Panc1 (cell line): ENCODE measurements at regions not wholly inside any gene's neighbourhood (a gene's known extent, or its start where the extent isn't known, plus 50 kb on each side); places are given as distances from the start of the nearest gene placed in this dataset.

Experiments used
- ATAC-seq: fragments of 200-7000 bp; cut with Tn5 transposase; 2 replicates; pipeline ENCODE4 v1.9.1; 2020; ENCODE audit warnings: mild to moderate bottlenecking, moderate library complexity
- BruUV-seq: library from RNA; stranded (reverse); fragments of 400-500 nt; replicated peaks from 2 replicates; lab custom pipeline; 2021; lab: Mats Ljungman, UMichigan
- CTCF ChIA-PET: fragments of 300-600 bp; sonication (Branson Sonifier 250); formaldehyde crosslinking; loops from one replicate; lab custom pipeline; 2022; ENCODE audit warnings: antibody characterized with exemption; lab: Charles Lee
- POLR2A ChIA-PET: fragments of 300-600 bp; sonication (Branson Sonifier 250); formaldehyde crosslinking; loops from one replicate; lab custom pipeline; 2022; ENCODE audit warnings: antibody characterized with exemption; lab: Charles Lee
- DNase-seq: peaks from one replicate; pipeline ENCODE4 v3.0.0-alpha.2; 2010; ENCODE audit warnings: low read depth, low spot score
- H3K27ac ChIP-seq: 2 replicates; pipeline ENCODE4 v1.5.1; 2011; ENCODE audit warnings: mild to moderate bottlenecking, low read length, inconsistent platforms
- H3K27me3 ChIP-seq: fragments of 200-500 bp; sonication (Bioruptor generic); 2 replicates; pipeline ENCODE4 v1.6.0; 2014; ENCODE audit warnings: low read length, inconsistent platforms; ENCODE audit not compliant: control insufficient read depth, insufficient read depth
- H3K36me3 ChIP-seq: fragments of 200-500 bp; sonication (Bioruptor generic); 2 replicates; pipeline ENCODE4 v1.5.1; 2014; ENCODE audit warnings: inconsistent platforms, mild to moderate bottlenecking, low read length, moderate library complexity; ENCODE audit not compliant: control insufficient read depth, insufficient read depth
- H3K4me1 ChIP-seq: 2 replicates; pipeline ENCODE4 v1.5.1; 2011; ENCODE audit warnings: inconsistent platforms, mild to moderate bottlenecking, low read length, moderate library complexity; ENCODE audit not compliant: control insufficient read depth, insufficient read depth
- H3K4me3 ChIP-seq, 2 experiments: 2 replicates each; pipeline ENCODE4 v1.5.1; 2011 to 2012; ENCODE audit warnings: low read depth in 2 of 2, low read length in 2 of 2, mild to moderate bottlenecking in 2 of 2, inconsistent platforms in 1 of 2, moderate library complexity in 1 of 2
- H3K9me3 ChIP-seq: fragments of 200-500 bp; sonication (Bioruptor generic); 2 replicates; pipeline ENCODE4 v1.5.1; 2014; ENCODE audit warnings: low read depth, mild to moderate bottlenecking, inconsistent platforms, low read length, moderate library complexity; ENCODE audit not compliant: control insufficient read depth, insufficient read depth
- CTCF ChIP-seq: fragments of 450-650 bp; IDR thresholded peaks from 2 replicates; pipeline ENCODE4 v1.5.1; 2017; ENCODE audit warnings: mild to moderate bottlenecking
- POLR2AphosphoS5 ChIP-seq: IDR thresholded peaks from 2 replicates; pipeline ENCODE4 v1.6.1; 2012; ENCODE audit warnings: mild to moderate bottlenecking, low read depth, low read length, moderate library complexity
- SIN3A ChIP-seq: IDR thresholded peaks from 2 replicates; pipeline ENCODE4 v1.6.1; 2012; ENCODE audit warnings: low read depth, mild to moderate bottlenecking, low read length, moderate library complexity, borderline replicate concordance; ENCODE audit not compliant: insufficient read depth
- TCF7L2 ChIP-seq: IDR thresholded peaks from 2 replicates; pipeline ENCODE4 v1.6.1; 2011; ENCODE audit warnings: mild to moderate bottlenecking, low read depth, low read length, inconsistent platforms
- in situ Hi-C: cut with HindIII; loops from 2 replicates; pipeline ENCODE4 v1.10.0; 2016; ENCODE audit warnings: low sequenced_read_pairs, low pct_unique_long_range_greater_than_20kb
- intact Hi-C: fragments of 100-400 bp; cut with micrococcal nuclease; formaldehyde crosslinking; loops from one replicate; pipeline ENCODE4 v1.10.0; 2022; ENCODE audit not compliant: unreplicated experiment
- TF ChIP-seq, protein P1 (sequence below), 2 experiments: IDR thresholded peaks; 2 replicates each; pipeline ENCODE4 v1.6.1; 2011 to 2012; ENCODE audit warnings: low read depth in 2 of 2, control low read depth in 1 of 2, low read length in 1 of 2, mild to moderate bottlenecking in 1 of 2, moderate library complexity in 1 of 2; ENCODE audit not compliant: insufficient read depth in 1 of 2

DNA sequence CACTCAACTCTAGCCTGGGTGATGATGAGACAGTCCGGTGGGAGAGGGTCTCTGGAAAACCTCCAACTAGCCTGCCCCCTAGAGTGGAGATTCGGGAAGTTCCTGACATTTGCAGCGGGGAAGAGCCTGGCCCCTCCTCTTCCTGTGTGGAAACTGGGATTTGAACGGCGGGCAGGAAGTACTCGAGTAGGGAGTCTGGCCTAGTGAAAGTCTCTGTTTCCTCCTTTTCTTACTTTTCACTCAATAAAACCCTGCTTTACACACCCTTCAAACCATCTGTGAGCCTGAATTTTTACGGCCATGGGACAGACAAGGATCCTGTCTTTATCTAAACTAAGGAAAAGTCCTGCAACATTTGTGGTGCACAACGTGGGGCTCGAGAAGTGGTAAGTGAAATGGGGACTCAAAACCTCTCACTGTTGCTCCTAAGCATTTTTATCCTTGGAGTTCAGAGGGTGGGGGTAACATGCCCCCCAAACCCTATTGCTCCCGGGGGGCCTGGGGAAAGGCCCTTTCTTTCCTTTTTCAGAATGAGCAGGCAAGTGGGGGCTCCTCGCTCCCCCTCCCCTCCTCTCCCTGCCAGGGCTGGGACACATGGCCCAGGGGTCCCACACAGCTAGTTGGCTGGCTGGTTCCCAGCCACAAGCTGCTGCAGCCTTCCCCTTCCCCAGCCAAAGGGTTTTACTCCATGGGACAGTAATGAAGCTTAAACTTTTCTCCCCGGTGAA lies 224.7 kb upstream of the GBE1 start:
- Histone ChIP-seq H3K27me3 (no peaks in the 10 kb centered on the region), H3K4me3 (no peak overlapping the region), H3K9me3 (no peaks in the 10 kb centered on the region), H3K36me3 (no peaks in the 10 kb centered on the region), H3K4me1 (no peaks in the 10 kb centered on the region), H3K27ac (no peak overlapping the region)
- in situ Hi-C loops = no loop called here
- ChIA-PET POLR2A (no interaction called here), CTCF (no interaction called here)
- ATAC-seq (no peak), DNase-seq (no peak)
- TF ChIP-seq TCF7L2 (no peak), POLR2AphosphoS5 (no peak), CTCF (no peak), SIN3A (no peak)
- TF ChIP-seq, protein P1, sequence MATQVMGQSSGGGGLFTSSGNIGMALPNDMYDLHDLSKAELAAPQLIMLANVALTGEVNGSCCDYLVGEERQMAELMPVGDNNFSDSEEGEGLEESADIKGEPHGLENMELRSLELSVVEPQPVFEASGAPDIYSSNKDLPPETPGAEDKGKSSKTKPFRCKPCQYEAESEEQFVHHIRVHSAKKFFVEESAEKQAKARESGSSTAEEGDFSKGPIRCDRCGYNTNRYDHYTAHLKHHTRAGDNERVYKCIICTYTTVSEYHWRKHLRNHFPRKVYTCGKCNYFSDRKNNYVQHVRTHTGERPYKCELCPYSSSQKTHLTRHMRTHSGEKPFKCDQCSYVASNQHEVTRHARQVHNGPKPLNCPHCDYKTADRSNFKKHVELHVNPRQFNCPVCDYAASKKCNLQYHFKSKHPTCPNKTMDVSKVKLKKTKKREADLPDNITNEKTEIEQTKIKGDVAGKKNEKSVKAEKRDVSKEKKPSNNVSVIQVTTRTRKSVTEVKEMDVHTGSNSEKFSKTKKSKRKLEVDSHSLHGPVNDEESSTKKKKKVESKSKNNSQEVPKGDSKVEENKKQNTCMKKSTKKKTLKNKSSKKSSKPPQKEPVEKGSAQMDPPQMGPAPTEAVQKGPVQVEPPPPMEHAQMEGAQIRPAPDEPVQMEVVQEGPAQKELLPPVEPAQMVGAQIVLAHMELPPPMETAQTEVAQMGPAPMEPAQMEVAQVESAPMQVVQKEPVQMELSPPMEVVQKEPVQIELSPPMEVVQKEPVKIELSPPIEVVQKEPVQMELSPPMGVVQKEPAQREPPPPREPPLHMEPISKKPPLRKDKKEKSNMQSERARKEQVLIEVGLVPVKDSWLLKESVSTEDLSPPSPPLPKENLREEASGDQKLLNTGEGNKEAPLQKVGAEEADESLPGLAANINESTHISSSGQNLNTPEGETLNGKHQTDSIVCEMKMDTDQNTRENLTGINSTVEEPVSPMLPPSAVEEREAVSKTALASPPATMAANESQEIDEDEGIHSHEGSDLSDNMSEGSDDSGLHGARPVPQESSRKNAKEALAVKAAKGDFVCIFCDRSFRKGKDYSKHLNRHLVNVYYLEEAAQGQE (IDR thresholded peaks at IDR 0.05; ENCODE audit: insufficient read depth in 1 of 2, low read depth in 2 of 2, low read length in 1 of 2) = no peak
- intact Hi-C loops = no loop called here
- no TSS peak for BruUV-seq

DNA sequence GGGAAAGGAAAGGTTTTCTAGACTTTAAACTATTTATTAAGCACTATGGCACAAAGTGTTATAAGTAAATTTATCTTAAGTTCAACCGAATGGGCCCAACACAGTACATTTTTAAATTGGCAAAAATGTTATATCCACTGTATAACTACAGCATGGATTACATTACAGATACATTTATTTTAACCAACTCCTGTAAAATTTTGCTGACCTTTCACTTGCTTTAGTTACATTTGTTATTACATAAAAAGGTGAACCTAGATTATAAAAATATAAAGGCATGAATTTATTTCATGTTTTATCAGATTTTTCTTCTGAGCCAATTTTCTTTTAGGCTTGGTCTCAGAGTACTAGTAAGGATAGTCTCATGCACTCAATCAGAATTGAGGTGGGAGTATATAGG lies 221.9 kb upstream of the GBE1 start:
- DNase-seq = no peak
- POLR2A ChIA-PET = no interaction called here
- ATAC-seq = no peak

More for the DNA sequence above, 221.9 kb upstream of the GBE1 start:
- TF ChIP-seq, protein P1 (IDR thresholded peaks at IDR 0.05; ENCODE audit: insufficient read depth in 1 of 2, low read depth in 2 of 2, low read length in 1 of 2) = no peak
- TF ChIP-seq SIN3A (no peak), POLR2AphosphoS5 (no peak), TCF7L2 (no peak), CTCF (no peak)
- H3K4me3 ChIP-seq = no peak overlapping the region
- intact Hi-C loops = no loop called here
- no peaks in the 10 kb centered on the region for H3K36me3 ChIP-seq
- H3K9me3 ChIP-seq = no peaks in the 10 kb centered on the region
- BruUV-seq = no TSS peak
- CTCF ChIA-PET = no interaction called here
- no peaks in the 10 kb centered on the region for H3K4me1 ChIP-seq
- H3K27me3 ChIP-seq = no peaks in the 10 kb centered on the region
- no peak overlapping the region for H3K27ac ChIP-seq
- in situ Hi-C loops = no loop called here
